Activated naive CD4-positive, alpha-beta T cell treated with Interleukin-2 at 50 U/mL for 16 hours (primary cell): ENCODE measurements at regions not wholly inside any gene's neighbourhood (a gene's known extent, or its start where the extent isn't known, plus 50 kb on each side); places are given as distances from the start of the nearest gene placed in this dataset.

Experiments
- DNase-seq: peaks from one replicate; pipeline ENCODE4 v3.0.0-alpha.2; 2020

GRCh38 chr4:177119021-177119471, 190.6 kb upstream of the NEIL3 start:
- no peak for DNase-seq

GRCh38 chr4:177119691-177120090, 190.0 kb upstream of the NEIL3 start:
- no peak for DNase-seq

DNA sequence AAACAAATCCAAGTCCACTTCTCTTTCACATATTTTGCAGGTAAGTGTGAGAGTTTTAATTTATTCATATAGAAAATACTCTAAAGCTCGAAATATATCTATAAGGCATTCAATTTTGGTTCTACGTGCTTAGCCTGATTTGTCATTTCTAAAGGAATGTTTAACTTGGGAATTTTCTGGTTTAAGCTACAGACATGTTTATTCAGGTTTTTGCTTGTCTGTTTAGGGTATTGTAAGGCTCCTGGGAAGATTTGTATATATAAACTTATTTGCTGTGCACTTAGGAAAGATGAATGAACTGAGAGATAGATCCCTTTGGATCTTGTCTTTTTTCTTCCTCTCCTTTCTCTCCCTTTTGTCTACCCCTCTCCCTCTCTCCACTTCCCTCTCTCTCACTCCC, 185.9 kb upstream of the NEIL3 start:
- no peak for DNase-seq

DNA sequence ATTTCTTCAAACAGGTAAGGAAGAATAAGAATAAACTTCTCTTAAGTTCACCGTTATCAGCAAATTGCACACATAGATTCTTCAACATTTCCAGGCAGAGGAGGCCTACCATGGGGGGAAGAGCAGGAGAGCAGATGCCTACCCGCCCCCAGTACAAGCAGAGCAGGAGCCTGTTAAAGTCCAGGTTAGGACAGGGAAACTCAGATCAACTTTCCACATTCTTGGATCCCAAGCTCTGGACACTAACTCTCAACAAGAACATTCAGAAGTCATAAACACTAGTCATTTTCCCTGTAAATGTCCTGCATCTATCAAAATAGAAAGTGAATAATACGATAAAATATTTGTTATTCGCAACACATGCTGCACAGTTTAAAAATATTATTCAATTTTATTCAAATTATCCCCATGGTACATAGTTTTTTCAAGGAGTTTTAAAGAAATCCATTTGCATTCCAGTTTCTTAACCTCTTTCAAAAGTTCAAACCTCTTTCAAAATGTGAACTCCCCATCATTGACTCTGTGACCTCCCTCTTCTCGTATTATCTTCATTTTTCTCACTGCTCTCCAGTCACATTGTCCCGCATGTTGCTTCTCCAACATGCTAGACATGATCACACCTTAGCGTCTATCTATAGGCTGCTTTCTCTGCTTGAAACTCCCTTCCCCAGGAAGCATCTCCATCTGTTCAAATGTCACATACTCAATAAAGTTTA, 185.2 kb upstream of the NEIL3 start:
- DNase-seq = no peak

DNA sequence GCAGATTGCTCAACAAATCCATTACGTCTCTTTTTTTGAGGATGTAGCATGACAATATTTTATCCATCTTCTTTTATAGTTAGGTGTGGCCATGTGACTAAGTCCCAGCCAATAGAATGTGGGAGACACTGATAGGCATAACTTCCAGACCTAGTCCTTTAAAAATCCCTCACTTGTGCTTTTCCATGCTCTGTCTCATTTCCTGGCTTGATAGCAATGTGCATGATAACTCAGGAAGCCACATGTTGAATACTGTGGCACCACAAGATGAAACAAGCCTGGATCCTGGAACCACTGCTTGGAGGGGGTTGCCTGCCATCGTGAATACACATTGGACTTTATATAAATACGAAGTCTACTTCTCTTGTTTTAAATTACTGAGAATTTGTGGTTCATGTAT, 184.0 kb upstream of the NEIL3 start:
- DNase-seq = no peak

- DNase-seq = no peak
Measured at GRCh38 chr4:177127658-177128057, 182.0 kb upstream of the NEIL3 start.

DNA sequence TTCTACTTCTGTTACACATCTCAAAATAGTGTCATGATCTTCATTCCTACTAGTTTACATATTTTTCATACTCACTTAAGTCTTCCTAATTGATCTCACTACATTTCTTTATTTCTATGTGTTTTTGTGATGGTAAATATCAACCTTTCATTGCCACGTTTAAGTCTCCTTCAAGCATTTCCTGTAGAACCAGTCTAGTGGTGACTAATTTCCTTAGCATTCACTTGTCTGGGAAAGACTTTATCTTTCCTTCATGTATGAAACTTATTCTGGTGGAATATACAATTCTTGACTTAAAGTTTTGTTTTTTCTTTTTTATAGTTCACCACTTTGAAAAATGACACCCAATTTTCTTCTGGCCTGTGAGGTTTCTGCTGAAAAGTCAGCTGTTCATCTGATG, 181.4 kb upstream of the NEIL3 start:
- no peak for DNase-seq

DNA sequence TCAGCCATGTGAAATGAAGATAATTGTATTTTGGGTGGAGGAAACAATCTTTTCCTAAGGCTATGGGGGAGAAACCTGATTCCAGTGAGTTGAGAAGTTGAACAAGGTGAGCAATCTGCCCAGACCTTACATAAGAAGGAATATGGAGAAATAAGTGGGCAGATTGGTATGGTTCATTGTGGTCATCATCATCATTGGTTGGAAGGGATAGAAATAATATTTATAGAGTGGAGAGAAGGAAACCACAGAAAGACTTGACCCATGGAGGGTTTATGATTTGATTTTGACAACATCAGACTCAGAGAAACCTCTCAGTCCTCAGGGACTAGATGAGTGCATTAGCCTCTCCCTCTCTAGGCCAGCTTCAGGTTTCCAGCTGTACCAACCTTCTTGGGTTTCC, 177.9 kb upstream of the NEIL3 start:
- DNase-seq = no peak

GRCh38 chr4:177147668-177148067, 162.0 kb upstream of the NEIL3 start:
- no peak for DNase-seq

GRCh38 chr4:177155454-177155853, 154.2 kb upstream of the NEIL3 start:
- DNase-seq = no peak

DNA sequence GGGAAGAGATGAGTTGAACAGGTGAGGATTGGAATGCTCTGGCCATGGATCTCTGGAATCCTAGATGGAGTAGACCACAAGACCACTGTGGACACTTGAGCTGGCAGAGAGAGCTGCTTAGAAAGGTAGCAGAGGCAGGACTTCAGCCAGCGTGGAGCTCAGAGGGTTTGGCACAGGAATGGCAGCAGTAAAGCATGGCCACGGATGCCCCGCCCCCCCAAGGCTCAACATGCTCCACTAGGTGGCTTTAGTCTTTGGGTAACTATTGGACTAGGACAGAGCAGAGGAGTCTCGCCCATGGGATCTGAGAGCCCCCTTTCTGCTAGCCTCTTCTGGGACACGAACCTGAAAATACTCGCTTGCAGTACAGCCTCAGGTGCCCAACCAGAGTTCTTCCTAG, 150.1 kb upstream of the NEIL3 start:
- DNase-seq = no peak

DNA sequence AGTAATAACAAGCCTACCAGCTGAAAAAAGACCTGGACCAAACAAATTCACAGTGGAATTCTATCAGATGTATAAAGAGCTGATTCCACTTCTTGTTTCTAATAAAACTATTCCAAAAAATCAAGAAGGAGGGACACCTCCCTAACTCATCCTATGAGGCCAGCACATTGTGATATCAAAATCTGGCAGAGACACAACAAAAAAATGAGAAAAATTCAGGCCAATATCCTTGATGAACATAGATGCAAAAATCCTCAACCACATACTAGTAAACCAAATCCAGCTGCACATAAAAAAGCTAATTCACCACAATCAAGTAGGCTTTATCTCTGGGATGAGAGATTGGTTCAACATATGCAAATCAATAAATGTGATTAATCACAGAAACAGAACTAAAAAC, 147.9 kb upstream of the NEIL3 start:
- DNase-seq = no peak

DNA sequence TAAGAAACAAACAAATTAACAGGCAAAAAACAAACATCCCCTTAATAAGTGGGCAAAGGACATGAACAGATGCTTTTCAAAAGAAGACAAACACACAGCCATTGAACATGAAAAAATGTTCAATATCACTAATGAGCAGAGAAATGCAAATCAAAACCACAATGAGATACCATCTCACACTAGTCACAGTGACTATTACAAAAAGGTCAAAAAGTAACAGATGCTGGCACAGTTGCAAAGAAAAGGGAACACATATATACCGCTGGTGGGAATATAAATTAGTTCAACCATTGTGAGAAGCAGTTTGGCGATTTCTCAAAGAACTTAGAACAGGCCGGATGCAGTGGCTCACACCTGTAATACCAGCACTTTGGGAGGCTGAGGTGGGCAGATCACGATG, 146.1 kb upstream of the NEIL3 start:
- DNase-seq = no peak

DNA sequence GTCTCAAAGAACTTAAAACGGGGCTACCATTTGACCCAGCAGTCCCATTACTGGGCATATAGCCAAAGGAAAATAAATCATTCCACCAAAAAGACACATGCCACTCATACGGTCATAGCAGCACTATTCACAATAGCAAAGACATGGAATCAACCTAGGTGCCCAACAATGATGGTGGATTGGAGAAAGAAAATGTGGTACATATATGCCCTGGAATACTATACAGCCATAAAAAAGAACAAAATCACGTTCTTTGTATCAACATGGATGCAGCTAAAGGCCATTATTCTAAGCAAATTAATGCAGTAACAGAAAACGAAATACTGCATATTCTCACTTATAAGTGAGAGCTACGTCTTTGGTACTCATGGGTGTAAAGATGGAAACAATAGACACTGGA, 138.1 kb upstream of the NEIL3 start:
- DNase-seq = no peak

- no peak for DNase-seq
Measured at GRCh38 chr4:177175473-177175872, 134.2 kb upstream of the NEIL3 start.

DNA sequence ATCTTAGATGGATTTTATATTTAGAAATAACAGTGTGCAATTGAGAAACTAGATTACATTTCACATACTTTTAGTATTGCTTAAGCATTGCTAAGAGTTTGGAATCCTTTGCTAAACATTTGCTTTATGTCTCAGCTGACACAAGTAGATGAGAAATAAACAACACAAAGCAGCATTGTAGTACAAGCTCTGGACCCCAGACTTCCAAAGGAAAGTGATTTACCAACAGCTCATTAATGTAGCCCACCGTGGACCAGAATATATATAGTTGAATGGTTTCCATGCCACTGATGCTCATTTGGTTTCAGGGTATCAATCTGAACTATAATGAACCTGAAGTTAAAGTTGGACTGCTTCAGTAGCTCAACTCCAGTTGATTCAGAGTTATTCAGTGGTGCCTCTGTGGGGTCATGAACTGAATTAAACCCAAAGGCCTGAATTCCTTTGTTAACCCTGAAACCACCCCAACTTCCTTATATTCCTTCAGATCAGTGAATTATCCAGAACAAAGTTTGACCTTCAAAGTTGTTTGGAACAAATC, 132.1 kb upstream of the NEIL3 start:
- DNase-seq = no peak

- no peak for DNase-seq
Measured at GRCh38 chr4:177178246-177178645, 131.4 kb upstream of the NEIL3 start.

DNA sequence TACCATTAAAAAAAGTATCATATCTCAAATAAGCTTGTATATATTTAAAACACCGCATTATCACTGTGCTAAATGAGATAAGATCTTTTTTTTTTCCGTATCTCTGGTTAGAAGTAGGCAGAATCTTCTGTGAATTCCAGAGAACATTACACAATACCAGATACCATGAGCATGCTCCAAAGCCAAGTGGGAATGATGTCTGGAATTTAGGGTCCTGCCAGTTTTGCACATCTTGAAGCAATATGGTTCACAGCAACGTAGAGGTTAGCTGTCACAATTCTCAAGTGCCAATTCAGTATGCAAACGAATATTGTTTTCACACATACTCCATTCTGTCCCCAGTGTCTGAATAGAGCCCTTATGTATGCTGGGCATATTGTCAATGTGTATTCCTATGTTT, 127.5 kb upstream of the NEIL3 start:
- DNase-seq = no peak

DNA sequence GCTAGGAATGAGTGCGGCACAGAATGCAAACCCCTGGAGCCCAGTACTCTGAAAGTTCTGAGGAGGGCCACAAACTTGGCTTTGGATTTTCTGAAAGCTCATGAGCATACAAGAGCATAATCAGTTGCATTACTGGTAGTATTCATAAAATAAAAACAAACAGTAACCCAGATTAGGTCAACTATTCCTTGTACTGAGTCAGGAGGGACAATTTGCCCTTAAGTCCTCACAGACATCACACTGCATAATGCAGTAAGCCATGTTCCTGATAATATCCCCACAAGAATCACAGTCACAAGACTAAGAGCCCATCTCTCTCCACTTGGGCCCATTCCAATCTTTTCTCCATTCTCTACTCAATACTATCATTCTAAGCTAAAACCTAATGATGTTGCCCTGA, 126.9 kb upstream of the NEIL3 start:
- DNase-seq = no peak

GRCh38 chr4:177185151-177185550, 124.5 kb upstream of the NEIL3 start:
- DNase-seq = no peak

GRCh38 chr4:177185579-177185978, 124.1 kb upstream of the NEIL3 start:
- no peak for DNase-seq

GRCh38 chr4:177187371-177187770, 122.3 kb upstream of the NEIL3 start:
- no peak for DNase-seq

GRCh38 chr4:177190995-177191580, 118.6 kb upstream of the NEIL3 start:
- no peak for DNase-seq

- no peak for DNase-seq
Measured at GRCh38 chr4:177191586-177191985, 118.1 kb upstream of the NEIL3 start.

DNA sequence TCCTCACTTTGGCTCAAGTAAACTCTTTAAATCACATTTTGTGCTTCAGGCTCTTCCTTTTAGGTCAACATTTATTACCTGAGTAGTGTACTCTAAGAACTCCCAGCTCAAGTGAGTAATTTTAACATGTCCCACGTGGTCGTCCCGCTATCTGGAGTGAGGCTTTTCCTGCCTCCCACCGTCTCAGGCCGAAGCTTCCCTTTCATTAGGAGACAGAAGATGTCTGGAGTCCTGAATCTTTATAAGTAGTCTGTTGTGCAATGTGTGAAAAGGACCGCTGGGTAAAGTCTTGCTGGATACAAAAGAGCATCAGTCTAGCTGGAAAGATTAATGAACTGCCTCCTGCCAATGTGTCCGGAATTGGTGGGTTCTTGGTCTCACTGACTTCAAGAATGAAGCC, 117.7 kb upstream of the NEIL3 start:
- no peak for DNase-seq
